ENCODE measurements at regions not wholly inside any gene's neighbourhood (a gene's known extent, or its start where the extent isn't known, plus 50 kb on each side); places are given as distances from the start of the nearest gene placed in this dataset.
A peak's percentile ranks its signal among the peaks of the same experiment; 100 is the strongest.
"Not testable (repeated sequence)": the region's sequence is repeated elsewhere in the genome, so short reads cannot be mapped to it uniquely, and the experiment has no call there.

GRCh38 chr7:69438584-69439412 lies 159.5 kb upstream of the AUTS2 start:
- peak; percentile 16 for DNase-seq

- DNase-seq, result no peak
Observed at GRCh38 chr7:69439636-69440325, 158.5 kb upstream of the AUTS2 start.

GRCh38 chr7:69440976-69441375 lies 157.3 kb upstream of the AUTS2 start:
- no peak for DNase-seq

DNA sequence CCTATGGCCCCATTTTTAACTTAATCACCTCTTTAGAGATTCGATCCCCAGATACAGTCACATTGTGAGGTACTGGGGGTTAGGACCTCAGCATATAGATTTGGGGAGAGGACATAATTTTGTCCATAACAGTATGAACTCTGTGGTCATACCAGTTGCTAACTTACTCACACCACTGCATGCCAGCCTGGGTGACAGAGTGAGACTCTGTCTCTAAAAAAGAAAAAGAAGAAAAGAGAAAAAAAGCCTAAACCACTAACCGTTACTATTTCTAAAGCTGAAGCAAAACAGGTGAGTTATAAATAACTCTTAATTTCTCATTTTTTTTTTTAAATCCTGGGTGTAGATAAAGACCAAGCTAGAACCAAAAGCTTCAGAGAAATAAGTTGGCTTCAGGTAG lies 155.1 kb upstream of the AUTS2 start:
- DNase-seq, result no peak

GRCh38 chr7:69445541-69445940 lies 152.7 kb upstream of the AUTS2 start:
- DNase-seq, result no peak

GRCh38 chr7:69446213-69446612 lies 152.1 kb upstream of the AUTS2 start:
- DNase-seq, result not testable (repeated sequence)

GRCh38 chr7:69448071-69448470 lies 150.2 kb upstream of the AUTS2 start:
- DNase-seq, result no peak

DNA sequence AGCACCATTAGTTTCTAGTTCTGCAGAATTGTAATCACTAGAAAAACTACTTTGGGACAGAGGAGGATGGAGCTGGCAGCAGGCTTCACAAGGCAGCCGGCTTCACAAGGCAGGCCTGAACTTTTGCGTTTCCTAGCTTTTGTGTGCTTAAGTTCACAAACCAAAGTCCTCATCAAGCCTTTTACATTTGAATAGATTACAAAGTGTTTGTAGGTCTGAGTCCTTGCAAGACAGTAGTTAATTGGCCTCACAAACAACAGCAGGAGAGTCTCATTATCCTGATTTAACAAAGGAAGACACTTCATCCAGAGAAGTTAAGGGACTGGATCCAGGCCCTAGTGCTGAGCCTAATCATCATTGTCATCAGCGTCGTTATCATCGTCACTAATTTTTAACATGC lies 147.8 kb upstream of the AUTS2 start:
- DNase-seq, result no peak

DNA sequence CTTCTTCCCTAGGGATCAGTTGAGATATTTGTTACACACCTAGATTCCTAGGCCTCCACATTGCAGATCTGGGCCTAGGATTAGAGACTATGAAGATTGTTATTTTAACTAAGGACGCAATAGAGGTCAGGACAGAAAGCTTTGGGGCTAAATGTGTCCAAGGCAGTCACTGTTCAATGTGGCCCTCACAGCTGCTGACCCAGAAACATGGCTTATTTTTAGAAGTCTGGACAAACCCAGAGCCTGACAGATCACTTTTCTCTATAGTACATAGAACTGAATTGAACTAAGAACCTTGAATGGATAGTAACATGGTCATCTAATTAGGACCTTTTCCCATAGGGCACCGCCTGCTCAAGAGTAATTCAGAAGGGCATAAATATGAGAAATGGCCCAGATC lies 146.6 kb upstream of the AUTS2 start:
- no peak for DNase-seq

GRCh38 chr7:69452797-69453196 lies 145.5 kb upstream of the AUTS2 start:
- no peak for DNase-seq

DNA sequence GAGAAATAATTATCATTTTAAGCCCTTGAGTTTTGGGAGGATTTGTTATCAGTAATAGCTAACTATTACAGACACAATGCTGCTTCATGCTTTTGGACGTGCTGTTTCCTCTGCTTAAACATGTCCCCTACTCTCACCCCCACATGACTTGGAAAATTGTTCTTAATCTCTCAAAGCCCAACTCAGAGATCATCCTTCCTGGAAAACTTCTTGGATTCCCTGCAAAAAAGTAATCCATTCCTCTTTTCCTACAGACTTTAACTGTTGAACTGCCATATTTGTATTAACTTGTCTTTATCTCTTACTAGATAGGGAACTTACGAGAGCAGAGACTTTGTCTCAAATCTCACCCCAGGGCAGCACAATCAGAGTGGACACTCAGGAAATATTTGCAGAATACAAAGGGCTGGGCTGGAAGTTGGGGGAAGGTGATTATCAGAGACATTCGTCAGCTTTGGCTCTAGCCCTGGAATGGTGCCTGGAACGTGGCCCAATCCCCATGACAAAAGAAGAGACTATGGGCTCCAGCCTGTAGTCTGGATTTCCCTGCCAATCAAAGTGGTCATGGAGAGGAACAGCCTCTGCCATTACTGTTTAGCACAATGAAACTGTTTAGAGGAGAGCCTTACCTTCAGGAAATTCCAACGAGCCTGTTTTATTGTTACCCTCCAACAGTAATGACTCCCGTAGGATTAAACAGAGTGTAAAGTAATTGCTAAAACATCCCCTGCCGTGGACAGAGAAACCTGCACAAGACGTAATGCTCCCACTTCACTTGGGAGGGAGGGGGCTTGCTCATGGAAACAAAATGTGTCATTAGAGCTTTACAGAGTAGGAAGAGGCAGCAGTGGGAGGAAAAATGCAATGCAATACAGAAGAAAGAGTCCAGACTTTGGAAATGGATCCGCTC lies 140.4 kb upstream of the AUTS2 start:
- peak; percentile 19 for DNase-seq

DNA sequence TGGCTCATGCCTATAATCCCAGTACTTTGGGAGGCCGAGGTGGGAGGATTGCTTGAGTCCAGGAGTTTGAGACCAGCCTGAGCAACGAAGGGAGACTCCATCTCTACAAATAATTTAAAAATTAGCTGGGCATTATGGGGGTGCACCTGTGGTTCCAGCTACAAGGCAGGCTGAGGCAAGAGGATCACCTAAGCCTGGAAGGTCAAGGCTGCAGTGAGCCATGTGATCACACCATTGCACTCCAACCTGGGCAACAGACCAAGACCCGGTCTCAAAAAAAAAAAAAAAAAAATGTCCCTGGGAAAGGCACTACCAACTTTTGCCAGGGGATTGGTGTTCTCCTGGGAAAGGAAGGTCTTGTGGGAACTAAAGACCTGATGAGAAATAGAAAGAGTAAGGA lies 134.2 kb upstream of the AUTS2 start:
- DNase-seq, result no peak

DNA sequence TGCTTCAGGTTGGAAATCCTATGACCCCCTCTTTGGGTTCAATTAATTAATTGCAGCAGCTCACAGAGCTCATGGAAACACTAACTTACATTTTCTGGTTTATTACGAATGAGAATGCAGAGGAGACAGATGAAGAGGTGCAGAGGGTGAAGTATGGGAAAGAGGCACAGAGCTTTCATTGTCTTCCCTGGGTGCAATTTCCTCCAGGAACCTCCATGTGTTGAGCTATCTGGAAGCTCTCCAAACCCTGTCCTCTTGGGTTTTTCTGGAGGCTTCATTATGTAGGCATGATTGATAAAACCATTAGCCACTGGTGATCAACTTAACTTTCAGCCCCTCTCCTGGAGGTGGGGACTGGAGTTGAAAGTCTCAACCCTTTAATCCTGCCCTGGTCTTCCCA lies 133.0 kb upstream of the AUTS2 start:
- DNase-seq, result no peak

DNA sequence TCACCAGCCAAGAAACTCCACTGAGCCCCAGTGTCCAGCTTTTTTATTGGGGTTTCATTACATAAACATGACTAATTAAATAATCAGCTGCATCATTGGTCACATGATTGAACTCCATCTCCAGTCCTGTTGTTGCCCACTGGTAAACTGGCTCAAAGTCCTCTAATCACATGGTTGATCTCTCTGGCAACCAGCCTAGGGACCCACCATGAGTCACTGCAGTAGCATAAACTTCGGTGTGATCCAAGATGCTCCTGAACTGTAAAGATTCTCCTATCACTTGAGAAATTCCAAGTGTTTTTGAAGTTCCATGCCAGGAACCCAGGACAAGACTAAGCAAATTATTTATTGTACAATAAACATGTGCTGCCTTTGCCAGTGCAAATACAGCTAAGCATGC lies 130.4 kb upstream of the AUTS2 start:
- no peak for DNase-seq

DNA sequence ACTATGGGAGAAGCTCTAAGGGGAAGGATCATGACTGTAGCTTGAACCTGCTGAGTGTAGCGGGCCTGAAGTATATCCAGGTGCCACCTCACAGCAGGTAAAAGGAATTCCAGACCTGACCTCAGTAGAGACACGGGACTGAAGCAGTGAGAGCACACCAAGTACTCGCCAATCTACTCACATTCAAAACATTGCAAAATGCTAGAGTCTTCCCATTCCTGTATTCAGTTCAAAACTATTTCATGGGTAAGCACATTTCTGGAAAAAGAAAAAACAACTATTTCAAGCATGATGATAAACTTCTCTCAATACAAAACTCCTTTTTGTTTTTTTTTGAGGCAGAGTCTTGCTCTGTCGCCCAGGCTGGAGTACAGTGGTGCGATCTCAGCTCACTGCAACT lies 121.9 kb upstream of the AUTS2 start:
- DNase-seq, result no peak

- DNase-seq, result no peak
Observed at GRCh38 chr7:69482676-69483075, 115.6 kb upstream of the AUTS2 start.

DNA sequence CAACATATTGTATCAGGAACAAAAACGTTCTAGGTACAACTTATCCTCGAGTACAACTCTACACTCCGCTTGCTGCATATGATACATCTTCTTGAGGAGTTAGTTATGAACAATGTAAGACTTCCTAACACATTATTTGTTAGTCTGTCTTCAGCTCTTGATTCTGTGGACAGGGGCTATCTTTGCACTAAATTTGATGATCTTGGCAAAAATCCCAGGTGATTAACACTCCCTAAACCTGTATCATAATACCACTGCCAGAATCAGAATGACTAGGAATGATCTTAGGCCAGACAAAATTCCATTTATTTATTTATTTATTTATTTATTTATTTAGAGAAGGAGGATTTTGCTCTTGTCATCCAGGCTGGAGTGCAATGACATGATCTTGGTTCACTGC lies 108.7 kb upstream of the AUTS2 start:
- no peak for DNase-seq

GRCh38 chr7:69498671-69499070 lies 99.6 kb upstream of the AUTS2 start:
- DNase-seq, result no peak

- peak; percentile 28 for DNase-seq
Observed at GRCh38 chr7:69502358-69502757, 95.9 kb upstream of the AUTS2 start.

DNA sequence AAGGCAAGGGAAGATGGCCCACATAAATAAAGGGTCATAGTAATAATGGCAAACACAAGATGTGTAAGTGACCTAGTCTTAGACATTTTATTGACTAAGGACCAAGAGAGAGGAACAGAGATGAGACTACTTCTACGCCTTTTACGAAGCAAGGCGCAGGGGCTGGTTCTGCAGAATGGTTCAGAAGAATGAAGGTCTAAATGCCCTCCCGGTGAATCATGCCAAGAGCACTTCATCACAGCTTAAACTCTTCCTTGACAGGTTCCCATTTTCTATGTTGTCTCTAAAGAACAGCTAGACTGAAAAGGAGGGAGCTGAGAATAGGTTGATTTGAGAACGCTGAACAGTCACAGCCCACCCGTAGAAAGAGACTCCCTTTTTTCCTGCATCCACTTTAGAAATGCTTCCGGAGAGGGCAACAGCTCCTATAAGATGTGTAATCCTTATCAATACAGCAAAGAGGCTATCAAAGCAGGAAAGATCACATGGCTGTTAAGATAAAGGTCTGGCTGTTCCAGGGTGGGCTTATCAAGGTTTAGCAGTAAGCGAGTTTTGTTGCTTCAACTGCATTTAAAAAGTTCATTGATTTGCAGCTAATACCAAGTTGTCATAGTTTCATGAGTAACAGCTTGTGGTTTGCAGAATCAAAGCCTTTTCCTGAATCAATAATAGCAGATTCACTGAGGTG lies 93.4 kb upstream of the AUTS2 start:
- no peak for DNase-seq

DNA sequence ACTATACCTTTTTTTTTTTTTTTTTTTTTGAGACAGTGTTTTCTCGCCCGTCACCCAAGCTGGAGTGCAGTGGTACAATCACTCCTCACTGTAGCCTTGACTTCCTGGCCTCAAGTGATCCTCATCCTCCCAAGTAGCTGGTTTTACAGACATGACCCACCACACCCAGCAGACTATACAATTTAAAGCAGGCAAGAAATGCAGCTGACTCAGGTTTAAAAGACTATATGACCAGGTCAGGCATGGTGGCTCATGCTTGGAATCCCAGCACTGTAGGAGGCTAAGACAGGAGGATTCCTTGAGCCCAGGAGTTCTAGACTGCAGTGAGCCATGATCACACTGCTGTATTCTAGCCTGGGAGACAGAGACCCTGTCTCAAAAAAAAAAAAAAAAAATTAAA lies 89.5 kb upstream of the AUTS2 start:
- DNase-seq, result no peak

- no peak for DNase-seq
Observed at GRCh38 chr7:69510114-69510513, 88.2 kb upstream of the AUTS2 start.
